Nephron progenitor cell (in vitro differentiated cells): ENCODE measurements at regions not wholly inside any gene's neighbourhood (a gene's known extent, or its start where the extent isn't known, plus 50 kb on each side); places are given as distances from the start of the nearest gene placed in this dataset.

ENCODE experiments used
- DNase-seq: peaks from one replicate; pipeline ENCODE4 v3.0.0; 2021
- H3K27ac Mint-ChIP-seq: 2 replicates; pipeline ENCODE4 v1.8.0; 2021; ENCODE audit warnings: mild to moderate bottlenecking, moderate library complexity, mixed read lengths
- H3K27me3 Mint-ChIP-seq: 2 replicates; pipeline ENCODE4 v1.8.0; 2021; ENCODE audit warnings: mild to moderate bottlenecking, low read depth, mixed read lengths; ENCODE audit not compliant: poor library complexity
- H3K36me3 Mint-ChIP-seq: 2 replicates; pipeline ENCODE4 v1.8.0; 2021; ENCODE audit warnings: low read depth, mixed read lengths
- H3K4me1 Mint-ChIP-seq: 2 replicates; pipeline ENCODE4 v1.8.0; 2021; ENCODE audit warnings: mixed read lengths
- H3K4me3 Mint-ChIP-seq: 2 replicates; pipeline ENCODE4 v1.8.0; 2021; ENCODE audit warnings: mild to moderate bottlenecking, moderate library complexity, mixed read lengths
- H3K9me3 Mint-ChIP-seq: 2 replicates; pipeline ENCODE4 v1.8.0; 2021; ENCODE audit warnings: mild to moderate bottlenecking, moderate library complexity, mixed read lengths
- CTCF ChIP-seq: fragments of 200-600 bp; sonication (generic); IDR thresholded peaks from 2 replicates; pipeline ENCODE4 v1.5.0; 2021; ENCODE audit warnings: antibody characterized with exemption

- Mint-ChIP-seq H3K4me3 (no peak overlapping the region), H3K4me1 (peaks cover 14% of the 10 kb centered on the region), H3K27ac (peak overlapping the region; percentile 10), H3K27me3 (no peaks in the 10 kb centered on the region), H3K36me3 (no peaks in the 10 kb centered on the region), H3K9me3 (no peaks in the 10 kb centered on the region)
- TF ChIP-seq CTCF, result no peak
- DNase-seq, result no peak
Observed at GRCh38 chr3:64739971-64740631, 52.3 kb upstream of the ADAMTS9 start.
